Panc1 (cell line): ENCODE measurements at regions not wholly inside any gene's neighbourhood (a gene's known extent, or its start where the extent isn't known, plus 50 kb on each side); places are given as distances from the start of the nearest gene placed in this dataset.
"Not testable (repeated sequence)": the region's sequence is repeated elsewhere in the genome, so short reads cannot be mapped to it uniquely, and the experiment has no call there.

Source experiments
- ATAC-seq: fragments of 200-7000 bp; cut with Tn5 transposase; 2 replicates; pipeline ENCODE4 v1.9.1; 2020; ENCODE audit warnings: mild to moderate bottlenecking, moderate library complexity
- BruUV-seq: library from RNA; stranded (reverse); fragments of 400-500 nt; replicated peaks from 2 replicates; lab custom pipeline; 2021; lab: Mats Ljungman, UMichigan
- CTCF ChIA-PET: fragments of 300-600 bp; sonication (Branson Sonifier 250); formaldehyde crosslinking; loops from one replicate; lab custom pipeline; 2022; ENCODE audit warnings: antibody characterized with exemption; lab: Charles Lee
- POLR2A ChIA-PET: fragments of 300-600 bp; sonication (Branson Sonifier 250); formaldehyde crosslinking; loops from one replicate; lab custom pipeline; 2022; ENCODE audit warnings: antibody characterized with exemption; lab: Charles Lee
- DNase-seq: peaks from one replicate; pipeline ENCODE4 v3.0.0-alpha.2; 2010; ENCODE audit warnings: low read depth, low spot score
- H3K27ac ChIP-seq: 2 replicates; pipeline ENCODE4 v1.5.1; 2011; ENCODE audit warnings: mild to moderate bottlenecking, low read length, inconsistent platforms
- H3K27me3 ChIP-seq: fragments of 200-500 bp; sonication (Bioruptor generic); 2 replicates; pipeline ENCODE4 v1.6.0; 2014; ENCODE audit warnings: low read length, inconsistent platforms; ENCODE audit not compliant: control insufficient read depth, insufficient read depth
- H3K36me3 ChIP-seq: fragments of 200-500 bp; sonication (Bioruptor generic); 2 replicates; pipeline ENCODE4 v1.5.1; 2014; ENCODE audit warnings: inconsistent platforms, mild to moderate bottlenecking, low read length, moderate library complexity; ENCODE audit not compliant: control insufficient read depth, insufficient read depth
- H3K4me1 ChIP-seq: 2 replicates; pipeline ENCODE4 v1.5.1; 2011; ENCODE audit warnings: inconsistent platforms, mild to moderate bottlenecking, low read length, moderate library complexity; ENCODE audit not compliant: control insufficient read depth, insufficient read depth
- H3K4me3 ChIP-seq, 2 experiments: 2 replicates each; pipeline ENCODE4 v1.5.1; 2011 to 2012; ENCODE audit warnings: low read depth in 2 of 2, low read length in 2 of 2, mild to moderate bottlenecking in 2 of 2, inconsistent platforms in 1 of 2, moderate library complexity in 1 of 2
- H3K9me3 ChIP-seq: fragments of 200-500 bp; sonication (Bioruptor generic); 2 replicates; pipeline ENCODE4 v1.5.1; 2014; ENCODE audit warnings: low read depth, mild to moderate bottlenecking, inconsistent platforms, low read length, moderate library complexity; ENCODE audit not compliant: control insufficient read depth, insufficient read depth
- POLR2AphosphoS5 ChIP-seq: IDR thresholded peaks from 2 replicates; pipeline ENCODE4 v1.6.1; 2012; ENCODE audit warnings: mild to moderate bottlenecking, low read depth, low read length, moderate library complexity
- SIN3A ChIP-seq: IDR thresholded peaks from 2 replicates; pipeline ENCODE4 v1.6.1; 2012; ENCODE audit warnings: low read depth, mild to moderate bottlenecking, low read length, moderate library complexity, borderline replicate concordance; ENCODE audit not compliant: insufficient read depth
- TCF7L2 ChIP-seq: IDR thresholded peaks from 2 replicates; pipeline ENCODE4 v1.6.1; 2011; ENCODE audit warnings: mild to moderate bottlenecking, low read depth, low read length, inconsistent platforms
- in situ Hi-C: cut with HindIII; loops from 2 replicates; pipeline ENCODE4 v1.10.0; 2016; ENCODE audit warnings: low sequenced_read_pairs, low pct_unique_long_range_greater_than_20kb
- intact Hi-C: fragments of 100-400 bp; cut with micrococcal nuclease; formaldehyde crosslinking; loops from one replicate; pipeline ENCODE4 v1.10.0; 2022; ENCODE audit not compliant: unreplicated experiment
- TF ChIP-seq, protein P1 (sequence below), 2 experiments: IDR thresholded peaks; 2 replicates each; pipeline ENCODE4 v1.6.1; 2011 to 2012; ENCODE audit warnings: low read depth in 2 of 2, control low read depth in 1 of 2, low read length in 1 of 2, mild to moderate bottlenecking in 1 of 2, moderate library complexity in 1 of 2; ENCODE audit not compliant: insufficient read depth in 1 of 2
- TF ChIP-seq, protein P2 (sequence below): fragments of 450-650 bp; IDR thresholded peaks from 2 replicates; pipeline ENCODE4 v1.5.1; 2017; ENCODE audit warnings: mild to moderate bottlenecking

DNA sequence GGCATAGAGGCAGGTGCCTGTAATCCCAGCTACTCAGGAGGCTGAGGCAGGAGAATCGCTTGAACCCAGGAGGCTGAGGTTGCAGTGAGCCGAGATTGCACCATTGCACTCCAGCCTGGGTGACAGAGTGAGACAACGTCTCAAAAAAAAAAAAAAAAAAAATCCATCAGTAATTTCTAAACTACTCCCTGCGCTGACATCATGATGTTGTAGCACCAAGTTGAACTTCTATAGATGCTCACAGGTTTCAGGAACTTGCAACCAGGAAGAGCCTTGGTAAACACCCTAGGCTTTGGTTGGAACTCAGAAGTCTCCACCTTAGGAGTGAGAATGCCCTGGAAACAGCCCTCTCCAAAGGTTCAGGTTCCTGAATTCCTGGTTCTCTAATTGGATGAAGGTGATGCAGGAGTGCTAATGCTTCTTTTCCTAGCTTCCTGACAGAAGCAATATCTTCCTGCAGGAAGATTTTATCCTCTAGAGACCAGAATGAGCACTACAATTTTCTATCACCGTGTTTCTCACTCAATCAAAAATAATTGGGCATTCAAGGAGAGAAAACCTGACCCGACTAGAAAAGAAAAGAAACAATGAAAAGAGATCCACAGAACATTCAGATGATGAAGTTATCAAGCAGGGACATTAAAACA is 469.6 kb downstream of the GADD45G start:
- CTCF ChIA-PET, result no interaction called here
- H3K27me3 ChIP-seq, result no peaks in the 10 kb centered on the region
- H3K36me3 ChIP-seq, result no peaks in the 10 kb centered on the region
- H3K4me1 ChIP-seq, result no peaks in the 10 kb centered on the region
- no TSS peak for BruUV-seq
- H3K9me3 ChIP-seq, result no peaks in the 10 kb centered on the region
- intact Hi-C loops (no loop called here), in situ Hi-C loops (no loop called here)
- TF ChIP-seq POLR2AphosphoS5 (no peak), SIN3A (no peak), TCF7L2 (no peak)
- TF ChIP-seq, protein P1, sequence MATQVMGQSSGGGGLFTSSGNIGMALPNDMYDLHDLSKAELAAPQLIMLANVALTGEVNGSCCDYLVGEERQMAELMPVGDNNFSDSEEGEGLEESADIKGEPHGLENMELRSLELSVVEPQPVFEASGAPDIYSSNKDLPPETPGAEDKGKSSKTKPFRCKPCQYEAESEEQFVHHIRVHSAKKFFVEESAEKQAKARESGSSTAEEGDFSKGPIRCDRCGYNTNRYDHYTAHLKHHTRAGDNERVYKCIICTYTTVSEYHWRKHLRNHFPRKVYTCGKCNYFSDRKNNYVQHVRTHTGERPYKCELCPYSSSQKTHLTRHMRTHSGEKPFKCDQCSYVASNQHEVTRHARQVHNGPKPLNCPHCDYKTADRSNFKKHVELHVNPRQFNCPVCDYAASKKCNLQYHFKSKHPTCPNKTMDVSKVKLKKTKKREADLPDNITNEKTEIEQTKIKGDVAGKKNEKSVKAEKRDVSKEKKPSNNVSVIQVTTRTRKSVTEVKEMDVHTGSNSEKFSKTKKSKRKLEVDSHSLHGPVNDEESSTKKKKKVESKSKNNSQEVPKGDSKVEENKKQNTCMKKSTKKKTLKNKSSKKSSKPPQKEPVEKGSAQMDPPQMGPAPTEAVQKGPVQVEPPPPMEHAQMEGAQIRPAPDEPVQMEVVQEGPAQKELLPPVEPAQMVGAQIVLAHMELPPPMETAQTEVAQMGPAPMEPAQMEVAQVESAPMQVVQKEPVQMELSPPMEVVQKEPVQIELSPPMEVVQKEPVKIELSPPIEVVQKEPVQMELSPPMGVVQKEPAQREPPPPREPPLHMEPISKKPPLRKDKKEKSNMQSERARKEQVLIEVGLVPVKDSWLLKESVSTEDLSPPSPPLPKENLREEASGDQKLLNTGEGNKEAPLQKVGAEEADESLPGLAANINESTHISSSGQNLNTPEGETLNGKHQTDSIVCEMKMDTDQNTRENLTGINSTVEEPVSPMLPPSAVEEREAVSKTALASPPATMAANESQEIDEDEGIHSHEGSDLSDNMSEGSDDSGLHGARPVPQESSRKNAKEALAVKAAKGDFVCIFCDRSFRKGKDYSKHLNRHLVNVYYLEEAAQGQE (IDR thresholded peaks at IDR 0.05; ENCODE audit: insufficient read depth in 1 of 2, low read depth in 2 of 2, low read length in 1 of 2), result no peak
- TF ChIP-seq, protein P2, sequence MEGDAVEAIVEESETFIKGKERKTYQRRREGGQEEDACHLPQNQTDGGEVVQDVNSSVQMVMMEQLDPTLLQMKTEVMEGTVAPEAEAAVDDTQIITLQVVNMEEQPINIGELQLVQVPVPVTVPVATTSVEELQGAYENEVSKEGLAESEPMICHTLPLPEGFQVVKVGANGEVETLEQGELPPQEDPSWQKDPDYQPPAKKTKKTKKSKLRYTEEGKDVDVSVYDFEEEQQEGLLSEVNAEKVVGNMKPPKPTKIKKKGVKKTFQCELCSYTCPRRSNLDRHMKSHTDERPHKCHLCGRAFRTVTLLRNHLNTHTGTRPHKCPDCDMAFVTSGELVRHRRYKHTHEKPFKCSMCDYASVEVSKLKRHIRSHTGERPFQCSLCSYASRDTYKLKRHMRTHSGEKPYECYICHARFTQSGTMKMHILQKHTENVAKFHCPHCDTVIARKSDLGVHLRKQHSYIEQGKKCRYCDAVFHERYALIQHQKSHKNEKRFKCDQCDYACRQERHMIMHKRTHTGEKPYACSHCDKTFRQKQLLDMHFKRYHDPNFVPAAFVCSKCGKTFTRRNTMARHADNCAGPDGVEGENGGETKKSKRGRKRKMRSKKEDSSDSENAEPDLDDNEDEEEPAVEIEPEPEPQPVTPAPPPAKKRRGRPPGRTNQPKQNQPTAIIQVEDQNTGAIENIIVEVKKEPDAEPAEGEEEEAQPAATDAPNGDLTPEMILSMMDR, result no peak
- POLR2A ChIA-PET, result no interaction called here
- DNase-seq (no peak), ATAC-seq (no peak)
- H3K4me3 ChIP-seq, result no peak overlapping the region
- no peak overlapping the region for H3K27ac ChIP-seq

DNA sequence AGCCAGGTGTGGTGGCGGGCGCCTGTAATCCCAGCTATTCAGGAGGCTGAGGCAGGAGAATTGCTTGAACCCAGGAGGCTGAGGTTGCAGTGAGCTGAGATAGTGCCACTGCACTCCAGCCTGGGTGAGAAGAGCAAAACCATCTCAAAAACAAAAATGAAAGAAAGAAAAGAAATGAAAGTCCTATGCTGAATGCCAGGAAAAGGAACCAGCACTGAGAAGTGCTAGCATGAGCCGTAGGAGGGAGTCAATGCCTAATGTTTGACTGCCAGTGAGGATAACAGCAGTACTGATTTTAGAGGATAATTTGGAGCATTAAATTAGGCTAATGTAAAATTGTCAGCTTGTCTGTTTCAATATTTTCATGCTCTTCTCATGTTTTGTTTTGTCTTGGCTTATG is 472.8 kb downstream of the GADD45G start:
- DNase-seq, H3K9me3 ChIP-seq, CTCF ChIA-PET, ATAC-seq, POLR2A ChIA-PET, H3K36me3 ChIP-seq, H3K4me3 ChIP-seq, H3K4me1 ChIP-seq, H3K27ac ChIP-seq, in situ Hi-C loops, H3K27me3 ChIP-seq, BruUV-seq, intact Hi-C loops: not testable (repeated sequence)

DNA sequence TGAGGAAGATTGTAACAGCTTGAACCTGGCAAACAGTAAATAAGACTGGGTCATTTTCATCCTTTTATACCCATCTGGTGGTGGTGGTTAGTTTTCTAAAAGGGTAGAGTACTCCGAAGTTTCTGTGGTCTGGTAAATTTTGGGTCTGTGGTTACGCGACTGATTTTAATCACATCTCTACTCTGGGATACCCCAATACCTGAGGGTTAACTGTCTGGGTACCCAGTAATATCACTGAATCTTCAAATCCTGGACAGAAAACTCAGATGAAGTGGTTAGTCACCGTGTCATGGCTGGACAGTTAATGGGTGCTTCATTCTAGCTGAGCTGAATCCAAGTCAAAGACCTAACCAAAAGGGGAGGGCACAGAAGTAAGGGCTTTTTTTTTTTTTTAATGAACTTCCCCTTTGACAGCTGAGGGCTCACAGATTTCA is 474.2 kb downstream of the GADD45G start:
- ATAC-seq, result no peak
- BruUV-seq, result no TSS peak

More for the DNA sequence above, 474.2 kb downstream of the GADD45G start:
- ChIA-PET POLR2A (interaction anchor here (0.6 kb wide), 1 partner anchor 80 kb away, joined by 7 read pairs; no protein-coding TSS in a partner anchor), CTCF (no interaction called here)
- no peak for DNase-seq
- Histone ChIP-seq H3K9me3 (no peaks in the 10 kb centered on the region), H3K27me3 (no peaks in the 10 kb centered on the region), H3K4me1 (no peaks in the 10 kb centered on the region), H3K27ac (no peak overlapping the region), H3K36me3 (no peaks in the 10 kb centered on the region), H3K4me3 (no peak overlapping the region)
- TF ChIP-seq SIN3A, result no peak
- no peak for TF ChIP-seq TCF7L2
- TF ChIP-seq, protein P2, result no peak
- TF ChIP-seq, protein P1 (IDR thresholded peaks at IDR 0.05; ENCODE audit: insufficient read depth in 1 of 2, low read depth in 2 of 2, low read length in 1 of 2), result no peak
- no peak for TF ChIP-seq POLR2AphosphoS5
- intact Hi-C loops, result no loop called here
- in situ Hi-C loops, result no loop called here
